Neural cell (in vitro differentiated cells): ENCODE measurements at regions not wholly inside any gene's neighbourhood (a gene's known extent, or its start where the extent isn't known, plus 50 kb on each side); places are given as distances from the start of the nearest gene placed in this dataset.

Experiments
- H2AFZ ChIP-seq: fragments of 200-600, 300-800 bp; sonication (generic), shearing (Covaris generic); 2 replicates; pipeline ENCODE4 v1.6.0; 2014; ENCODE audit warnings: low read depth, mild to moderate bottlenecking, antibody characterized with exemption, low read length, moderate library complexity
- H3F3A ChIP-seq: fragments of 200-600 bp; shearing (Covaris generic); 2 replicates; pipeline ENCODE4 v1.6.1; 2016; ENCODE audit warnings: mild to moderate bottlenecking, moderate library complexity, mixed read lengths, antibody characterized with exemption, low read length; ENCODE audit not compliant: insufficient read depth, poor library complexity, severe bottlenecking
- H3K27ac ChIP-seq: fragments of 200-600, 300-800 bp; sonication (generic), shearing (Covaris generic); 2 replicates; pipeline ENCODE4 v1.5.1; 2014; ENCODE audit warnings: mild to moderate bottlenecking, low read length, moderate library complexity
- H3K27me3 ChIP-seq: fragments of 300-800, 200-600 bp; sonication (generic), shearing (Covaris generic); 2 replicates; pipeline ENCODE4 v1.6.0; 2014; ENCODE audit warnings: mild to moderate bottlenecking, low read depth, low read length, moderate library complexity; ENCODE audit not compliant: insufficient read depth
- H3K36me3 ChIP-seq: fragments of 300-800, 200-600 bp; sonication (generic), shearing (Covaris generic); 2 replicates; pipeline ENCODE4 v1.5.1; 2014; ENCODE audit warnings: mild to moderate bottlenecking, antibody characterized with exemption, low read length, moderate library complexity; ENCODE audit not compliant: insufficient read depth
- H3K4me2 ChIP-seq: fragments of 300-800, 200-600 bp; sonication (generic), shearing (Covaris generic); 2 replicates; pipeline ENCODE4 v1.6.0; 2014; ENCODE audit warnings: mild to moderate bottlenecking, low read length
- H3K4me3 ChIP-seq: fragments of 300-800, 200-600 bp; sonication (generic), shearing (Covaris generic); 2 replicates; pipeline ENCODE4 v1.5.1; 2014; ENCODE audit warnings: mild to moderate bottlenecking, low read length, moderate library complexity
- H3K79me2 ChIP-seq: fragments of 200-600 bp; shearing (Covaris generic); replicated peaks from 2 replicates; pipeline ENCODE4 v1.6.0; 2014; ENCODE audit warnings: mild to moderate bottlenecking, low read length, moderate library complexity; ENCODE audit not compliant: insufficient read depth
- H3K9ac ChIP-seq: fragments of 300-800, 200-600 bp; sonication (generic), shearing (Covaris generic); 2 replicates; pipeline ENCODE4 v1.6.1; 2016; ENCODE audit warnings: mild to moderate bottlenecking, low read length, mixed read lengths
- H3K9me2 ChIP-seq: fragments of 200-600 bp; shearing (Covaris generic); 2 replicates; pipeline ENCODE4 v1.6.1; 2016; ENCODE audit warnings: mild to moderate bottlenecking, low read length, mixed read lengths; ENCODE audit not compliant: insufficient read depth
- H3K9me3 ChIP-seq: fragments of 200-600, 300-800 bp; sonication (generic), shearing (Covaris generic); 2 replicates; pipeline ENCODE4 v1.6.1; 2016; ENCODE audit warnings: mild to moderate bottlenecking, mixed run types, low read length, moderate library complexity, mixed read lengths
- H4K20me1 ChIP-seq: fragments of 200-600 bp; shearing (Covaris generic); 2 replicates; pipeline ENCODE4 v1.6.1; 2016; ENCODE audit warnings: mild to moderate bottlenecking, mixed run types; ENCODE audit not compliant: insufficient read depth
- EP300 ChIP-seq: fragments of 450-650 bp; conservative IDR thresholded peaks from 2 replicates; pipeline ENCODE4 v1.6.1; 2014; ENCODE audit warnings: antibody characterized with exemption, mild to moderate bottlenecking, moderate library complexity; ENCODE audit not compliant: poor library complexity, severe bottlenecking
- EZH2 ChIP-seq: fragments of 200-600, 300-800 bp; shearing (Covaris generic), sonication (generic); IDR thresholded peaks from 2 replicates; pipeline ENCODE4 v1.6.1; 2014; ENCODE audit warnings: antibody characterized with exemption, low read length, borderline replicate concordance, mild to moderate bottlenecking; ENCODE audit not compliant: insufficient read depth, poor library complexity, severe bottlenecking
- MXI1 ChIP-seq: fragments of 450-650 bp; conservative IDR thresholded peaks from 2 replicates; pipeline ENCODE4 v1.6.1; 2014; ENCODE audit warnings: antibody characterized with exemption, mild to moderate bottlenecking; ENCODE audit not compliant: poor library complexity, severe bottlenecking
- POLR2AphosphoS5 ChIP-seq: IDR thresholded peaks from 2 replicates; pipeline ENCODE4 v1.6.1; 2012
- RAD21 ChIP-seq: fragments of 450-650 bp; conservative IDR thresholded peaks from 2 replicates; pipeline ENCODE4 v1.6.1; 2014; ENCODE audit warnings: antibody characterized with exemption, mild to moderate bottlenecking, moderate library complexity
- REST ChIP-seq: IDR thresholded peaks from 2 replicates; pipeline ENCODE4 v1.6.1; 2012; ENCODE audit warnings: borderline replicate concordance
- SMC3 ChIP-seq: fragments of 450-650 bp; conservative IDR thresholded peaks from 2 replicates; pipeline ENCODE4 v1.6.1; 2014; ENCODE audit warnings: antibody characterized with exemption, mild to moderate bottlenecking, moderate library complexity; ENCODE audit not compliant: poor library complexity
- TAF1 ChIP-seq: IDR thresholded peaks from 2 replicates; pipeline ENCODE4 v1.6.1; 2012; ENCODE audit warnings: low read depth
- TF ChIP-seq, protein P1 (sequence below): fragments of 450-650 bp; IDR thresholded peaks from 2 replicates; pipeline ENCODE4 v1.5.1; 2014; ENCODE audit warnings: antibody characterized with exemption, mild to moderate bottlenecking, moderate library complexity; ENCODE audit not compliant: poor library complexity, severe bottlenecking

GRCh38 chr2:40896358-40896757 lies 444.5 kb upstream of the SLC8A1 start:
- Histone ChIP-seq H3K4me2 (no peak overlapping the region), H4K20me1 (no peaks in the 10 kb centered on the region), H3K9ac (no peak overlapping the region), H3K9me2 (no peaks in the 10 kb centered on the region), H3K9me3 (no peaks in the 10 kb centered on the region), H3K27me3 (no peaks in the 10 kb centered on the region), H3F3A (no peaks in the 10 kb centered on the region), H2AFZ (no peak overlapping the region), H3K36me3 (no peaks in the 10 kb centered on the region), H3K79me2 (no peaks in the 10 kb centered on the region), H3K4me3 (no peak overlapping the region), H3K27ac (no peak overlapping the region)
- TF ChIP-seq, protein P1, sequence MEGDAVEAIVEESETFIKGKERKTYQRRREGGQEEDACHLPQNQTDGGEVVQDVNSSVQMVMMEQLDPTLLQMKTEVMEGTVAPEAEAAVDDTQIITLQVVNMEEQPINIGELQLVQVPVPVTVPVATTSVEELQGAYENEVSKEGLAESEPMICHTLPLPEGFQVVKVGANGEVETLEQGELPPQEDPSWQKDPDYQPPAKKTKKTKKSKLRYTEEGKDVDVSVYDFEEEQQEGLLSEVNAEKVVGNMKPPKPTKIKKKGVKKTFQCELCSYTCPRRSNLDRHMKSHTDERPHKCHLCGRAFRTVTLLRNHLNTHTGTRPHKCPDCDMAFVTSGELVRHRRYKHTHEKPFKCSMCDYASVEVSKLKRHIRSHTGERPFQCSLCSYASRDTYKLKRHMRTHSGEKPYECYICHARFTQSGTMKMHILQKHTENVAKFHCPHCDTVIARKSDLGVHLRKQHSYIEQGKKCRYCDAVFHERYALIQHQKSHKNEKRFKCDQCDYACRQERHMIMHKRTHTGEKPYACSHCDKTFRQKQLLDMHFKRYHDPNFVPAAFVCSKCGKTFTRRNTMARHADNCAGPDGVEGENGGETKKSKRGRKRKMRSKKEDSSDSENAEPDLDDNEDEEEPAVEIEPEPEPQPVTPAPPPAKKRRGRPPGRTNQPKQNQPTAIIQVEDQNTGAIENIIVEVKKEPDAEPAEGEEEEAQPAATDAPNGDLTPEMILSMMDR = no peak
- TF ChIP-seq SMC3 (no peak), EZH2 (no peak), EP300 (no peak), MXI1 (no peak), REST (no peak), POLR2AphosphoS5 (no peak), RAD21 (no peak), TAF1 (no peak)

DNA sequence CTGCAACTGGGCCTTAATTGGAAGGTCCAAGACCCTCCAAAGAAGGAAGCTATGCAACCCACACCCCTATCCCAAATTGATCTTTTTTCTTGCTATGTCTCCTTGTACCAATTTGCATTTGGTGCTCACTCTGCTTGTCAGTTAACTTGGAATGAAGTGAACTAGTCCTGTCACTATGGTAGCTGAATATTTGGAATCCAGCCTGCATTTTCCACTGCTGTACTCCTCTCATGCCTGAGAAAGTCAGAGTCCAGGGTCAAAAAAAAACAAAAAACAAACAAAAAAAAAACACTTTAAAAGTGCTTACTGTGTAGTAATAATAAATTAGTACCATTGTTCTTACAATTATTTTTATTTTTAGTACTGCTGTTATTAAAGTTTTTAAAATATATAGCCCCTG lies 462.8 kb upstream of the SLC8A1 start:
- no peaks in the 10 kb centered on the region for H3K27me3 ChIP-seq
- H3K4me3 ChIP-seq = no peak overlapping the region
- no peak overlapping the region for H2AFZ ChIP-seq
- no peak for TF ChIP-seq SMC3
- no peaks in the 10 kb centered on the region for H3K9me3 ChIP-seq
- no peaks in the 10 kb centered on the region for H3K36me3 ChIP-seq
- no peaks in the 10 kb centered on the region for H3F3A ChIP-seq
- H4K20me1 ChIP-seq = no peaks in the 10 kb centered on the region
- H3K9ac ChIP-seq = no peak overlapping the region
- H3K9me2 ChIP-seq = no peaks in the 10 kb centered on the region
- H3K27ac ChIP-seq = no peak overlapping the region
- no peaks in the 10 kb centered on the region for H3K79me2 ChIP-seq
- no peak overlapping the region for H3K4me2 ChIP-seq

DNA sequence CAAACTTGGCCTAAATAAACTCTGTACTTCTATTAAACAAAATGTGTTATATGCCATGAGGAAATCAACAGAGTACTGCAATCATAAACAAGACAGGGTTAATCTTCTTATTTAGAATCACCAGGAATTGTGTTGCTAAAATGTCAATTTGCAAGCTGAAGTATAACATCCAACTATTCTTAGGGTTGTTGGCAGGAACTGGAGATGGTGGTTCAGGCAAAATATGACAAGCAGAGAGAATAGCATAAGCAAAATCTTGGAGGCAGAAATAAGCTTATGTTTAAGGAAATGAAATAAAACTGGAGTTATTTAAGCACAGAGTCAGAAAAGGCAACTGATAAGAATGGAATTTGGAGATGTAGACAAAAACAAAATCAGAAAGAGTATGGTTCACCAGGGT lies 463.8 kb upstream of the SLC8A1 start:
- TF ChIP-seq SMC3 (no peak), EP300 (no peak), EZH2 (no peak), POLR2AphosphoS5 (no peak), RAD21 (no peak), REST (no peak), MXI1 (no peak), TAF1 (no peak)
- TF ChIP-seq, protein P1 = no peak
- no peak overlapping the region for H3K4me2 ChIP-seq

More for the DNA sequence above, 463.8 kb upstream of the SLC8A1 start:
- H3K9me2 ChIP-seq = no peaks in the 10 kb centered on the region
- H3F3A ChIP-seq = no peaks in the 10 kb centered on the region
- H3K27ac ChIP-seq = no peak overlapping the region
- no peak overlapping the region for H3K9ac ChIP-seq
- H3K36me3 ChIP-seq = no peaks in the 10 kb centered on the region
- H3K27me3 ChIP-seq = no peaks in the 10 kb centered on the region
- H2AFZ ChIP-seq = no peak overlapping the region
- H3K4me3 ChIP-seq = no peak overlapping the region
- H4K20me1 ChIP-seq = no peaks in the 10 kb centered on the region
- no peaks in the 10 kb centered on the region for H3K79me2 ChIP-seq
- H3K9me3 ChIP-seq = no peaks in the 10 kb centered on the region
